GM23338 (cell line): ENCODE measurements at regions not wholly inside any gene's neighbourhood (a gene's known extent, or its start where the extent isn't known, plus 50 kb on each side); places are given as distances from the start of the nearest gene placed in this dataset.

Experiments used
- ATAC-seq: fragments of 200-7000 bp; cut with Tn5 transposase; 3 replicates; pipeline ENCODE4 v1.9.1; 2020
- DNase-seq: peaks from one replicate; pipeline ENCODE4 v3.0.0-alpha.2; 2015; ENCODE audit warnings: low spot score
- H2AFZ ChIP-seq: fragments of 200-600 bp; sonication (generic); 2 replicates; pipeline ENCODE4 v1.8.0; 2016; ENCODE audit warnings: antibody characterized with exemption, mild to moderate bottlenecking, moderate library complexity
- H3F3A ChIP-seq: fragments of 200-600 bp; sonication (generic); replicated peaks from 2 replicates; pipeline ENCODE4 v1.8.0; 2017; ENCODE audit warnings: antibody characterized with exemption, mixed run types, low read depth
- H3K27ac ChIP-seq: fragments of 200-600 bp; sonication (generic); 2 replicates; pipeline ENCODE4 v1.6.1; 2016; ENCODE audit warnings: low read depth
- H3K27me3 ChIP-seq: fragments of 200-600 bp; sonication (generic); 2 replicates; pipeline ENCODE4 v1.8.0; 2016; ENCODE audit warnings: mild to moderate bottlenecking, mixed run types, moderate library complexity; ENCODE audit not compliant: insufficient read depth
- H3K36me3 ChIP-seq: fragments of 200-600 bp; sonication (generic); 2 replicates; pipeline ENCODE4 v1.8.0; 2016; ENCODE audit warnings: mild to moderate bottlenecking; ENCODE audit not compliant: insufficient read depth
- H3K4me1 ChIP-seq: fragments of 200-600 bp; sonication (generic); 2 replicates; pipeline ENCODE4 v1.8.0; 2016; ENCODE audit warnings: mild to moderate bottlenecking, moderate library complexity; ENCODE audit not compliant: insufficient read depth
- H3K4me2 ChIP-seq: fragments of 200-600 bp; sonication (generic); 2 replicates; pipeline ENCODE4 v1.7.1; 2017; ENCODE audit warnings: mixed run types
- H3K4me3 ChIP-seq: fragments of 200-600 bp; sonication (generic); 2 replicates; pipeline ENCODE4 v1.6.1; 2016; ENCODE audit warnings: mixed run types
- H3K79me2 ChIP-seq: fragments of 200-600 bp; sonication (generic); replicated peaks from 2 replicates; pipeline ENCODE4 v1.8.0; 2017; ENCODE audit warnings: mild to moderate bottlenecking; ENCODE audit not compliant: insufficient read depth
- H3K9me2 ChIP-seq: fragments of 200-600 bp; sonication (generic); 2 replicates; pipeline ENCODE4 v1.8.0; 2017; ENCODE audit not compliant: insufficient read depth
- H4K20me1 ChIP-seq: fragments of 200-600 bp; sonication (generic); replicated peaks from 2 replicates; pipeline ENCODE4 v1.8.0; 2017; ENCODE audit warnings: mild to moderate bottlenecking; ENCODE audit not compliant: insufficient read depth
- H3K27ac Mint-ChIP-seq: 2 replicates; pipeline ENCODE4 v1.8.0; 2020; ENCODE audit warnings: inconsistent platforms, mild to moderate bottlenecking, moderate library complexity, mixed read lengths
- H3K27me3 Mint-ChIP-seq: 3 replicates; pipeline ENCODE4 v1.8.0; 2022; ENCODE audit warnings: low read depth, mild to moderate bottlenecking, moderate library complexity, mixed read lengths, inconsistent platforms; ENCODE audit not compliant: insufficient read depth, poor library complexity
- H3K36me3 Mint-ChIP-seq: 3 replicates; pipeline ENCODE4 v1.8.0; 2021; ENCODE audit warnings: low read depth, mild to moderate bottlenecking, inconsistent platforms, moderate library complexity, mixed read lengths
- H3K4me1 Mint-ChIP-seq: 3 replicates; pipeline ENCODE4 v1.8.0; 2020; ENCODE audit warnings: mild to moderate bottlenecking, inconsistent platforms, mixed read lengths
- H3K4me3 Mint-ChIP-seq: 3 replicates; pipeline ENCODE4 v1.8.0; 2021; ENCODE audit warnings: moderate library complexity, mild to moderate bottlenecking, inconsistent platforms, mixed read lengths
- H3K9me3 Mint-ChIP-seq: 3 replicates; pipeline ENCODE4 v1.8.0; 2020; ENCODE audit warnings: moderate library complexity, mild to moderate bottlenecking, inconsistent platforms, mixed read lengths
- ETS1 ChIP-seq: IDR thresholded peaks from 2 replicates; pipeline ENCODE4 v1.6.1; 2016; ENCODE audit warnings: antibody characterized with exemption
- EZH2phosphoT487 ChIP-seq: fragments of 200-600 bp; sonication (generic); IDR thresholded peaks from one replicate; pipeline ENCODE4 v1.8.1; 2018; ENCODE audit warnings: antibody characterized with exemption; ENCODE audit not compliant: unreplicated experiment
- JUNB ChIP-seq: IDR thresholded peaks from one replicate; pipeline ENCODE4 v1.6.1; 2016; ENCODE audit warnings: antibody characterized with exemption; ENCODE audit not compliant: unreplicated experiment
- NANOG ChIP-seq: IDR thresholded peaks from 2 replicates; pipeline ENCODE4 v1.6.1; 2016; ENCODE audit warnings: antibody characterized with exemption, borderline replicate concordance
- POLR2AphosphoS5 ChIP-seq: IDR thresholded peaks from 2 replicates; pipeline ENCODE4 v1.6.1; 2016; ENCODE audit warnings: antibody characterized with exemption, low read depth
- REST ChIP-seq: IDR thresholded peaks from one replicate; pipeline ENCODE4 v1.6.1; 2018; ENCODE audit warnings: antibody characterized with exemption; ENCODE audit not compliant: unreplicated experiment
- STAT1 ChIP-seq: IDR thresholded peaks from one replicate; pipeline ENCODE4 v1.6.1; 2016; ENCODE audit warnings: antibody characterized with exemption; ENCODE audit not compliant: unreplicated experiment
- ZNF114 ChIP-seq: fragments of 250-450 bp; sonication (Bioruptor Pico); IDR thresholded peaks from 2 replicates; pipeline ENCODE4 v1.5.0; 2020; ENCODE audit warnings: mild to moderate bottlenecking, moderate library complexity
- ZNF331 ChIP-seq: fragments of 250-450 bp; sonication (Bioruptor Pico); IDR thresholded peaks from 2 replicates; pipeline ENCODE4 v1.5.0; 2020; ENCODE audit warnings: low read depth, mild to moderate bottlenecking, moderate library complexity
- TF ChIP-seq, protein P1 (sequence below): fragments of 250-450 bp; sonication (Bioruptor Pico); IDR thresholded peaks from 2 replicates; pipeline ENCODE4 v1.5.0; 2020; ENCODE audit warnings: mild to moderate bottlenecking, moderate library complexity

DNA sequence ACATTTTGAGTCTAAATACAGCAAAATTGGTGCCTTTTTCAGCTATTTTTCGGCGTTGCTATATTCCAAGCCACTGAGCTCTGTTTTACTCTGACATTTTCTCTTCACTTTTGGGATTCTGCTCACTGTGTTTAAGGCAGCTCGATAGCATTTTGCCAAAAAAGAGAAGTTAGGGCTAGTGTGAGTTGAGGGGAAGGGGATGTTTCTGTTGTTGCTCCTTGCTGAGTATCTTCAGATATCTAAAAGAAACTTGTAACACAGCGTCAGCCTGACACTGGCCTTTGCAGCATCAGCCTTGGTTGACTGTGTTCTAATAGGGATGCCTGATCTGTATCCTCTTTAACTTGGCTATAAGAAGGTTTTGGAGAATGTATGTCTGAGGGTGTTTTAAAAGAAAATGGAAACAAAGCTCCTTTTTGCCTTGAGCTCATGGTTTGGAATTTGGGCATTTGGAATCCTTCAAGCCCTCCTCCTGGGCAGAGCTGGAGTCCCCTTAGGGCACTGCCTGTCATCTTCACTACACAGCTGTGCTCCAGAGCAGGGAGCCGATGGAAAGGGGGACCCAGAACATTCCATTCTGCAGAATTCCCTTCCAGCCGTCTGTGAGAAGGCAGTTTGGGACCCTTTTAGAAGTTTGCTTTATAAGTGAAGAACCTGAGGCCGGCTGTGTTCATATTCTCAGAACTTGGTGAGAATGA is 63.0 kb downstream of the EXOSC2 start:
- Histone ChIP-seq H3K4me3 (no peak overlapping the region), H3K27ac (peak overlapping the region; percentile 20; the same call in 1 of the 2 replicates), H2AFZ (no peak overlapping the region), H3F3A (0 out of 2 replicates have a peak, but pooled peaks cover 4% of the 10 kb centered on the region), H3K9me2 (no peaks in the 10 kb centered on the region), H3K4me1 (peaks cover 17% of the 10 kb centered on the region), H3K27me3 (no peaks in the 10 kb centered on the region), H3K36me3 (no peaks in the 10 kb centered on the region), H3K4me2 (peak overlapping the region; percentile 35; the same call in 1 of the 2 replicates), H3K79me2 (peaks cover 65% of the 10 kb centered on the region), H4K20me1 (0 out of 2 replicates have a peak, but pooled peaks cover 12% of the 10 kb centered on the region)
- H3K4me1 Mint-ChIP-seq: peaks cover 31% of the 10 kb centered on the region
- no peak overlapping the region; the same call in 2 of the 3 replicates for H3K4me3 Mint-ChIP-seq
- peak; percentile 27 for DNase-seq
- no peaks in the 10 kb centered on the region for H3K9me3 Mint-ChIP-seq
- H3K36me3 Mint-ChIP-seq: no peaks in the 10 kb centered on the region
- no peak overlapping the region; the same call in 1 of the 2 replicates for H3K27ac Mint-ChIP-seq
- H3K27me3 Mint-ChIP-seq: peaks cover 3% of the 10 kb centered on the region
- peak; percentile 66 for ATAC-seq
- TF ChIP-seq ZNF331 (CRISPR knock-in tag) (no peak), POLR2AphosphoS5 (no peak), REST (no peak), STAT1 (no peak), NANOG (no peak), JUNB (no peak), ZNF114 (CRISPR knock-in tag) (no peak), ETS1 (no peak), EZH2phosphoT487 (no peak)
- TF ChIP-seq, protein P1, sequence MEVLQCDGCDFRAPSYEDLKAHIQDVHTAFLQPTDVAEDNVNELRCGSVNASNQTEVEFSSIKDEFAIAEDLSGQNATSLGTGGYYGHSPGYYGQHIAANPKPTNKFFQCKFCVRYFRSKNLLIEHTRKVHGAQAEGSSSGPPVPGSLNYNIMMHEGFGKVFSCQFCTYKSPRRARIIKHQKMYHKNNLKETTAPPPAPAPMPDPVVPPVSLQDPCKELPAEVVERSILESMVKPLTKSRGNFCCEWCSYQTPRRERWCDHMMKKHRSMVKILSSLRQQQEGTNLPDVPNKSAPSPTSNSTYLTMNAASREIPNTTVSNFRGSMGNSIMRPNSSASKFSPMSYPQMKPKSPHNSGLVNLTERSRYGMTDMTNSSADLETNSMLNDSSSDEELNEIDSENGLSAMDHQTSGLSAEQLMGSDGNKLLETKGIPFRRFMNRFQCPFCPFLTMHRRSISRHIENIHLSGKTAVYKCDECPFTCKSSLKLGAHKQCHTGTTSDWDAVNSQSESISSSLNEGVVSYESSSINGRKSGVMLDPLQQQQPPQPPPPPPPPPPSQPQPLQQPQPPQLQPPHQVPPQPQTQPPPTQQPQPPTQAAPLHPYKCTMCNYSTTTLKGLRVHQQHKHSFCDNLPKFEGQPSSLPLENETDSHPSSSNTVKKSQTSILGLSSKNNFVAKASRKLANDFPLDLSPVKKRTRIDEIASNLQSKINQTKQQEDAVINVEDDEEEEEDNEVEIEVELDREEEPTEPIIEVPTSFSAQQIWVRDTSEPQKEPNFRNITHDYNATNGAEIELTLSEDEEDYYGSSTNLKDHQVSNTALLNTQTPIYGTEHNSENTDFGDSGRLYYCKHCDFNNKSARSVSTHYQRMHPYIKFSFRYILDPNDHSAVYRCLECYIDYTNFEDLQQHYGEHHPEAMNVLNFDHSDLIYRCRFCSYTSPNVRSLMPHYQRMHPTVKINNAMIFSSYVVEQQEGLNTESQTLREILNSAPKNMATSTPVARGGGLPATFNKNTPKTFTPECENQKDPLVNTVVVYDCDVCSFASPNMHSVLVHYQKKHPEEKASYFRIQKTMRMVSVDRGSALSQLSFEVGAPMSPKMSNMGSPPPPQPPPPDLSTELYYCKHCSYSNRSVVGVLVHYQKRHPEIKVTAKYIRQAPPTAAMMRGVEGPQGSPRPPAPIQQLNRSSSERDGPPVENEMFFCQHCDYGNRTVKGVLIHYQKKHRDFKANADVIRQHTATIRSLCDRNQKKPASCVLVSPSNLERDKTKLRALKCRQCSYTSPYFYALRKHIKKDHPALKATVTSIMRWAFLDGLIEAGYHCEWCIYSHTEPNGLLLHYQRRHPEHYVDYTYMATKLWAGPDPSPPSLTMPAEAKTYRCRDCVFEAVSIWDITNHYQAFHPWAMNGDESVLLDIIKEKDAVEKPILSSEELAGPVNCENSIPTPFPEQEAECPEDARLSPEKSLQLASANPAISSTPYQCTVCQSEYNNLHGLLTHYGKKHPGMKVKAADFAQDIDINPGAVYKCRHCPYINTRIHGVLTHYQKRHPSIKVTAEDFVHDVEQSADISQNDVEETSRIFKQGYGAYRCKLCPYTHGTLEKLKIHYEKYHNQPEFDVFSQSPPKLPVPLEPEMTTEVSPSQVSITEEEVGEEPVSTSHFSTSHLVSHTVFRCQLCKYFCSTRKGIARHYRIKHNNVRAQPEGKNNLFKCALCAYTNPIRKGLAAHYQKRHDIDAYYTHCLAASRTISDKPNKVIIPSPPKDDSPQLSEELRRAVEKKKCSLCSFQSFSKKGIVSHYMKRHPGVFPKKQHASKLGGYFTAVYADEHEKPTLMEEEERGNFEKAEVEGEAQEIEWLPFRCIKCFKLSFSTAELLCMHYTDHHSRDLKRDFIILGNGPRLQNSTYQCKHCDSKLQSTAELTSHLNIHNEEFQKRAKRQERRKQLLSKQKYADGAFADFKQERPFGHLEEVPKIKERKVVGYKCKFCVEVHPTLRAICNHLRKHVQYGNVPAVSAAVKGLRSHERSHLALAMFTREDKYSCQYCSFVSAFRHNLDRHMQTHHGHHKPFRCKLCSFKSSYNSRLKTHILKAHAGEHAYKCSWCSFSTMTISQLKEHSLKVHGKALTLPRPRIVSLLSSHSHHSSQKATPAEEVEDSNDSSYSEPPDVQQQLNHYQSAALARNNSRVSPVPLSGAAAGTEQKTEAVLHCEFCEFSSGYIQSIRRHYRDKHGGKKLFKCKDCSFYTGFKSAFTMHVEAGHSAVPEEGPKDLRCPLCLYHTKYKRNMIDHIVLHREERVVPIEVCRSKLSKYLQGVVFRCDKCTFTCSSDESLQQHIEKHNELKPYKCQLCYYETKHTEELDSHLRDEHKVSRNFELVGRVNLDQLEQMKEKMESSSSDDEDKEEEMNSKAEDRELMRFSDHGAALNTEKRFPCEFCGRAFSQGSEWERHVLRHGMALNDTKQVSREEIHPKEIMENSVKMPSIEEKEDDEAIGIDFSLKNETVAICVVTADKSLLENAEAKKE (CRISPR knock-in tag): no peak
